HFFc6 (cell line): ENCODE measurements at regions not wholly inside any gene's neighbourhood (a gene's known extent, or its start where the extent isn't known, plus 50 kb on each side); places are given as distances from the start of the nearest gene placed in this dataset.

ENCODE experiments used
- DNase-seq: peaks from one replicate; pipeline ENCODE4 v3.0.0-alpha.2; 2018
- H3K27ac Mint-ChIP-seq: 2 replicates; pipeline ENCODE4 v1.8.0; 2020; ENCODE audit warnings: mild to moderate bottlenecking, mixed read lengths
- H3K27me3 Mint-ChIP-seq: 2 replicates; pipeline ENCODE4 v1.8.0; 2021; ENCODE audit warnings: mild to moderate bottlenecking, moderate library complexity, mixed read lengths; ENCODE audit not compliant: insufficient read depth
- H3K36me3 Mint-ChIP-seq: 2 replicates; pipeline ENCODE4 v1.8.0; 2021; ENCODE audit warnings: low read depth, mixed read lengths
- H3K4me1 Mint-ChIP-seq: 2 replicates; pipeline ENCODE4 v1.8.0; 2020; ENCODE audit warnings: low read depth, mixed read lengths
- H3K4me3 Mint-ChIP-seq: 2 replicates; pipeline ENCODE4 v1.8.0; 2020; ENCODE audit warnings: mild to moderate bottlenecking, moderate library complexity, mixed read lengths
- H3K9me3 Mint-ChIP-seq: 2 replicates; pipeline ENCODE4 v1.8.0; 2020; ENCODE audit warnings: mild to moderate bottlenecking, mixed read lengths
- TF ChIP-seq, protein P1 (sequence below): fragments of 200-600 bp; sonication (generic); IDR thresholded peaks from 2 replicates; pipeline ENCODE4 v1.5.0; 2021; ENCODE audit warnings: antibody characterized with exemption, mild to moderate bottlenecking

DNA sequence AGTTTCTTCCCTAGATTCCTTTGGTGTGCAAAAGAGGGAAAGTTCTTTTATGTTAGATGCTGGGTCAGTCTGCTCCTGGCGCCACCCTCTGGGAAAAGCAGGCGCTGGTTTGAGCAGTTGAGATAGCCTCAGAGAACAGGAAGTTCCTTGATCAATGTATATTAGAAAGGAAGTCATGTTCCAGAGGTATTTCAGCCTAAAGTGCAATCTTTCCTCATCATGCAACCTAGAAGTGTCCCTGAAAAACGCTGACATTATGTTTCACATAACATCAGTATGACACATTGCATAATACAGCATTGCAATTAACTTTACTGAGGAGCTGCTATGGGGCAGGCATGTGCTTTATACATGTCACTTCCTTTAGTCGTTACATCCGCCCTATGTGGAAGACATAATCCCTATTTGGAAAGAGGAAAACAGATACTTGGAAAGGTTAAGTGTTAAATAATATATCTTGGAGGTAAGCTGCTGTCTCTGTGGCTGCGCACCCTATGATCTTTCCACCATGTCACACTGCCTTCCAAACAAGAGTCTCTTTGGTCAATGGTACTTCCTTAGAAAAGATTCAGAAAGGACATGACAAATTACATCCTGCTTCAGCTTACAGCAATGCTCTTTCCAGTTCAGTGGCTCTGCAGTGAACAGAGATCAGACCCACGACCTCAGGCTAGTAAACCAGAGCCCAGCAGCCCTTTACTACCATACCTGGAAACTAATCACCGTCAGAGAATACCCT, 369.7 kb downstream of the RAD51AP2 start:
- no peaks in the 10 kb centered on the region; the same call in none of the 2 replicates for H3K27me3 Mint-ChIP-seq
- peaks cover 46% of the 10 kb centered on the region for H3K9me3 Mint-ChIP-seq
- no peaks in the 10 kb centered on the region for H3K36me3 Mint-ChIP-seq
- DNase-seq = no peak
- H3K4me3 Mint-ChIP-seq = no peak overlapping the region
- TF ChIP-seq, protein P1, sequence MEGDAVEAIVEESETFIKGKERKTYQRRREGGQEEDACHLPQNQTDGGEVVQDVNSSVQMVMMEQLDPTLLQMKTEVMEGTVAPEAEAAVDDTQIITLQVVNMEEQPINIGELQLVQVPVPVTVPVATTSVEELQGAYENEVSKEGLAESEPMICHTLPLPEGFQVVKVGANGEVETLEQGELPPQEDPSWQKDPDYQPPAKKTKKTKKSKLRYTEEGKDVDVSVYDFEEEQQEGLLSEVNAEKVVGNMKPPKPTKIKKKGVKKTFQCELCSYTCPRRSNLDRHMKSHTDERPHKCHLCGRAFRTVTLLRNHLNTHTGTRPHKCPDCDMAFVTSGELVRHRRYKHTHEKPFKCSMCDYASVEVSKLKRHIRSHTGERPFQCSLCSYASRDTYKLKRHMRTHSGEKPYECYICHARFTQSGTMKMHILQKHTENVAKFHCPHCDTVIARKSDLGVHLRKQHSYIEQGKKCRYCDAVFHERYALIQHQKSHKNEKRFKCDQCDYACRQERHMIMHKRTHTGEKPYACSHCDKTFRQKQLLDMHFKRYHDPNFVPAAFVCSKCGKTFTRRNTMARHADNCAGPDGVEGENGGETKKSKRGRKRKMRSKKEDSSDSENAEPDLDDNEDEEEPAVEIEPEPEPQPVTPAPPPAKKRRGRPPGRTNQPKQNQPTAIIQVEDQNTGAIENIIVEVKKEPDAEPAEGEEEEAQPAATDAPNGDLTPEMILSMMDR = no peak
- no peak overlapping the region for H3K27ac Mint-ChIP-seq
- H3K4me1 Mint-ChIP-seq = no peaks in the 10 kb centered on the region

DNA sequence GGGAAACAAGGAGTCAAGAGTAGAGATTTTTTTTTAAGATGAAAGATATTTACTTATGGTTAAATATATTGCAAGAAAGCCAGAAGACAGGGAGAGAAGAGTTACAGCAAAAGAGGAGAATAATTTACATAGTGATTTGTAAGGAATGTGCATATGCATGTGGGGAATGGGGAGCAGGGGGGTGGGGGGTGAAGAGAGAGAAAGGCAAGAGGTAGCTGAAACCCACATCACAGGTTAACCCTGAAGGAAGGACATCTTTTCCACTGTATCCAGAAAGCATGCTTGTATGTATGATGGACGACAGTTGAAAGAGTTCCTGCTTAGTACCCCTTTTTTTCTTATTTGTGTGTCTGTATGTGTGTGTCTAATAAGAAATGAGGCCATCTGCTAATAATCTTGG, 371.9 kb downstream of the RAD51AP2 start:
- H3K27ac Mint-ChIP-seq = no peak overlapping the region
- H3K36me3 Mint-ChIP-seq = no peaks in the 10 kb centered on the region
- H3K9me3 Mint-ChIP-seq = peaks cover 31% of the 10 kb centered on the region

DNA sequence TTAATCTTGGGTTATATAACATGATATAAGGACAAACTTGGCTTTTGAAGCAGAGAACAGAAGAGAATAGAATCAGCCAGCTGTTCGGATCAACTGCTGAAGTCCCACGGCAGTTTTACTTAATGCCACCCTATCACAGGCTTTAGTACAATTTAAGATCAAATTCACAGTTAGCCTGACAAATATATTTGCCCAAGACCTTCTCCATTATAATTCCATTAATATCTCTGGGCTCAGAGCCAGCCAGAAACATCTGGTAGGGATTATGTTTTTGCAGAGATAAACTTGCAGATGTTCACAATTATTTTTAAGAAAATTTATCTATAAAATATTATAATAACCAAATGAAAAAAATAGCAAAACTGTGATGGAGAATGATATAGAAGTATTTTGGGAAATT, 381.4 kb downstream of the RAD51AP2 start:
- Mint-ChIP-seq H3K9me3 (peaks cover 44% of the 10 kb centered on the region), H3K36me3 (no peaks in the 10 kb centered on the region), H3K4me3 (no peak overlapping the region), H3K27me3 (peaks cover 1% of the 10 kb centered on the region; the same call in 1 of the 2 replicates), H3K27ac (no peak overlapping the region), H3K4me1 (no peaks in the 10 kb centered on the region)
- DNase-seq = no peak
- TF ChIP-seq, protein P1 = no peak

More for the DNA sequence above, 371.9 kb downstream of the RAD51AP2 start:
- no peak for DNase-seq
- Mint-ChIP-seq H3K4me3 (no peak overlapping the region), H3K4me1 (no peaks in the 10 kb centered on the region), H3K27me3 (no peaks in the 10 kb centered on the region; the same call in none of the 2 replicates)
- TF ChIP-seq, protein P1 = no peak

DNA sequence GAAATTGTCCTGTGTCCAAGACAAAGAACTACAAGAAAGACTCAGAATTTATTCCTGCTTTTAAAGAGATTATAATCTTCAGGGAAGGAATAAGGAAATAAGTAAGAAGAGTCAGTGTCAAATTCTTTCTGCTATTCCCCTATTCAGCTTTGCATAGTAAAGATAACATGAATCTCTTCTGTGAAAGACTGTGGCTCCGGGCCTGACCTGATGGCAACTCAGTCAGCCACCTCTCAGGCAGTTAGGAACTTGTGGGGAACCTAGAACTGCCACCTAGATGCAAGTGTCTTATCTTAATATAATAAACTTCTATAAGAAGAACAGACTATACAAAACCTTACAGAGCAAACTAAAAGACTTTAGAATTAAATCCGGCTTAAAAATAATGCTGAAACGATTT, 382.0 kb downstream of the RAD51AP2 start:
- H3K36me3 Mint-ChIP-seq = no peaks in the 10 kb centered on the region
- DNase-seq = no peak
- H3K27ac Mint-ChIP-seq = no peak overlapping the region
- H3K4me1 Mint-ChIP-seq = no peaks in the 10 kb centered on the region
- TF ChIP-seq, protein P1 = no peak
- no peak overlapping the region for H3K4me3 Mint-ChIP-seq
- peaks cover 44% of the 10 kb centered on the region for H3K9me3 Mint-ChIP-seq
- peaks cover 1% of the 10 kb centered on the region; the same call in 1 of the 2 replicates for H3K27me3 Mint-ChIP-seq

DNA sequence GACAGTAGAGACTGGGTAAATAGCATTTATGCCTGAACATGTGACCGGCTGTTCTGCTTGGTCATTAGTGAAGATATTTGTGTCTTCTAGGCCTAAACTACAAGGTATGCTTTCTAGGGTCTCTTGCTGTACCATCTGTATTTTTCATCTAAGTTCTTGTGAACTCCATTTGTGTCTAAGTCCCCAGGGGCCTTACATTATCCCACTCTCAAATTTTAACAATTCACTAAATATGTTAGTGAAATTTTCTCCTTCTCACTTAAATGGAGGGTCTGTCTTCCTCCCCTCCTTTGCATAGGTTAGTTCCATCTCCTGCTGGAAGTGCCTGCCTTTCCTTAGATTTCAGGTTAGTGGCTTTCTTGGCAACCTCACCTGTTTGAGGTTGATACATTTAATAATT, 382.6 kb downstream of the RAD51AP2 start:
- no peaks in the 10 kb centered on the region for H3K4me1 Mint-ChIP-seq
- peaks cover 1% of the 10 kb centered on the region; the same call in 1 of the 2 replicates for H3K27me3 Mint-ChIP-seq
- TF ChIP-seq, protein P1 = no peak
- no peak for DNase-seq
- no peak overlapping the region for H3K4me3 Mint-ChIP-seq
- H3K36me3 Mint-ChIP-seq = no peaks in the 10 kb centered on the region
- peaks cover 41% of the 10 kb centered on the region for H3K9me3 Mint-ChIP-seq
- no peak overlapping the region for H3K27ac Mint-ChIP-seq
